PFSK-1 (cell line): ENCODE measurements at regions not wholly inside any gene's neighbourhood (a gene's known extent, or its start where the extent isn't known, plus 50 kb on each side); places are given as distances from the start of the nearest gene placed in this dataset.

ENCODE experiments used
- POLR2AphosphoS5 ChIP-seq: IDR thresholded peaks from 2 replicates; pipeline ENCODE4 v1.6.1; 2012; ENCODE audit warnings: low read depth, mild to moderate bottlenecking, control low read depth, low read length, moderate library complexity
- SIN3A ChIP-seq: IDR thresholded peaks from 2 replicates; pipeline ENCODE4 v1.6.1; 2012; ENCODE audit warnings: mild to moderate bottlenecking, low read length, moderate library complexity, borderline replicate concordance; ENCODE audit not compliant: insufficient read depth

DNA sequence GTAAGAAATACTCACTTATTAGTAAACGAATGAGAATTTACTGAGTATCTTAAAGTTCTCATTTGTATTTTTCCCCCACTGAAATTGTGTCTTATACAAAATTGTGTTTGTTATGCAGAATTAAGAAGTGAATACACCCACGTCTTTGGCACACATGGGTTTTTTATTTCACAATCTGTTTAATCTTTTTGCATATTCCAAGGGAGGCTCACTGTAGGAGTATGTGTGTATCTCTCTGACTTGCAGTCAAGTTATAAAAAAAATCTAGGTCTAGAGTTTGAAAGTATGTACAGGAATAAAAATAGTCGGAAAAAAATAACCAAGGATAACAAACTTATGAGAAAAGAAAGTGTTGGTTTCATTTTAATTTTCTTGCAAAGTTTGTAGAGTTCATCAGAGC is 255.2 kb downstream of the PDCD6IP start:
- TF ChIP-seq SIN3A (no peak), POLR2AphosphoS5 (no peak)
